Right renal cortex interstitium (tissue), 3 donors: ENCODE measurements at regions not wholly inside any gene's neighbourhood (a gene's known extent, or its start where the extent isn't known, plus 50 kb on each side); places are given as distances from the start of the nearest gene placed in this dataset.
"Not testable (repeated sequence)": the region's sequence is repeated elsewhere in the genome, so short reads cannot be mapped to it uniquely, and the experiment has no call there.

Experiments
- DNase-seq, 3 donors: peaks; one replicate each; pipeline ENCODE4 v3.0.0-alpha.2; 2013; ENCODE audit warnings: low read depth in 3 of 3, low spot score in 2 of 3

- no peak for DNase-seq
Measured at GRCh38 chr5:36778336-36778735, 98.2 kb upstream of the NIPBL start.

GRCh38 chr5:36782612-36783011, 94.0 kb upstream of the NIPBL start:
- DNase-seq, result not testable (repeated sequence)

- no peak for DNase-seq
Measured at GRCh38 chr5:36786448-36787012, 90.0 kb upstream of the NIPBL start.

- no peak for DNase-seq
Measured at GRCh38 chr5:36787365-36788093, 89.0 kb upstream of the NIPBL start.

GRCh38 chr5:36790847-36791246, 85.7 kb upstream of the NIPBL start:
- DNase-seq, result no peak

- no peak for DNase-seq
Measured at GRCh38 chr5:36792560-36793180, 83.9 kb upstream of the NIPBL start.

- no peak for DNase-seq
Measured at GRCh38 chr5:36795366-36795765, 81.2 kb upstream of the NIPBL start.

GRCh38 chr5:36796155-36796554, 80.4 kb upstream of the NIPBL start:
- DNase-seq, result no peak

GRCh38 chr5:36801523-36801922, 75.0 kb upstream of the NIPBL start:
- no peak for DNase-seq

GRCh38 chr5:36802187-36802586, 74.4 kb upstream of the NIPBL start:
- no peak for DNase-seq

- not testable (repeated sequence) for DNase-seq
Measured at GRCh38 chr5:36813249-36813648, 63.3 kb upstream of the NIPBL start.

- DNase-seq, result no peak
Measured at GRCh38 chr5:36815871-36816270, 60.7 kb upstream of the NIPBL start.

- DNase-seq, result no peak
Measured at GRCh38 chr5:36820900-36821299, 55.7 kb upstream of the NIPBL start.

- DNase-seq, result no peak
Measured at GRCh38 chr5:36826694-36827093, 49.9 kb upstream of the NIPBL start.
